A673 (cell line): ENCODE measurements at regions not wholly inside any gene's neighbourhood (a gene's known extent, or its start where the extent isn't known, plus 50 kb on each side); places are given as distances from the start of the nearest gene placed in this dataset.

Experiments
- CTCF ChIP-seq: fragments of 300-800, 200-600 bp; sonication (generic); conservative IDR thresholded peaks from 2 replicates; pipeline ENCODE4 v1.5.1; 2017; ENCODE audit warnings: low read depth, mild to moderate bottlenecking, antibody characterized with exemption, low read length, moderate library complexity, mixed read lengths
- EZH2 ChIP-seq: fragments of 200-600 bp; sonication (generic); IDR thresholded peaks from 2 replicates; pipeline ENCODE4 v1.6.1; 2017; ENCODE audit warnings: borderline replicate concordance, low read depth, mild to moderate bottlenecking, mixed read lengths, antibody characterized with exemption, low read length; ENCODE audit not compliant: poor library complexity, severe bottlenecking

DNA sequence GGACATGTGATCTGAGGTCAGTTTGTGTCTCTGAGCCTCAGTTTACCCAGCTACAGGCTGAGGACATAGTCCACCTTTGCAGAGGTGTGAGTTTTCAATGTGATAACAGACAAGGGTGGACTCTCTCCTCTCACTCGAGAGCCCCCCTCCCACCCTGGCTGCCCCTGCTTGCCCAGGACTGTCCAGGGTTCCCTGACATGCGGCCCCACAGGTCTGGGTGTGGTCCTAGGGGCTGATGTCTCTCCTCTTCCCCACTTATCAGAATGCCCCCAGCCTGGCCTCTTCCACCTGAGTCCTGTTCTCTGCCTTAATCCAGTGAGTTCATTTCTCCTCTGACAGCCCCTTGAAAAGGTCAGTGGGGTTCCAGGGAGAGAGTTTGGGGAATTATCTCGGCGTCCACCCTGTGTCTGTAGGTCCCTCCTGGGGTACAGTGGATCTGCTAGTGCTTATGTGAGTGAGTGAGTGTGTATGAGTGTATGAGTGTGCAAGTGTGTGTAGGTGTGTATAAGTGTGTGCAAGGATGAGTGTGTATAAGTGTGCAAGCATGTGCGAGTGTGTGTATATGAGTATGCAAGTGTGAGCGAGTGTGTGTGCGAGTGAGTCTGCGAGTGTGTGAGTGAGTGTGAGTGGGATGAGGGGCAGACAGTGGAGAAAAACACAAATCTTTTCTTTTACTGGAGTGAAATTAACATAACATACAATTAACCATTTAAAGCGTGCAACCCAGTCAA is 175.0 kb downstream of the IRF8 start:
- TF ChIP-seq CTCF (no peak), EZH2 (no peak)
